GM12892 (cell line): ENCODE measurements at regions not wholly inside any gene's neighbourhood (a gene's known extent, or its start where the extent isn't known, plus 50 kb on each side); places are given as distances from the start of the nearest gene placed in this dataset.

Experiments used
- POLR2A ChIP-seq: IDR thresholded peaks from 2 replicates; pipeline ENCODE4 v1.6.1; 2011; ENCODE audit warnings: low read depth, low read length, control low read depth
- POLR2AphosphoS5 ChIP-seq: IDR thresholded peaks from 2 replicates; pipeline ENCODE4 v1.6.1; 2011; ENCODE audit warnings: low read depth, low read length, control low read depth
- TAF1 ChIP-seq: IDR thresholded peaks from 2 replicates; pipeline ENCODE4 v1.6.1; 2011; ENCODE audit warnings: low read depth, mild to moderate bottlenecking, control low read depth, low read length, borderline replicate concordance

DNA sequence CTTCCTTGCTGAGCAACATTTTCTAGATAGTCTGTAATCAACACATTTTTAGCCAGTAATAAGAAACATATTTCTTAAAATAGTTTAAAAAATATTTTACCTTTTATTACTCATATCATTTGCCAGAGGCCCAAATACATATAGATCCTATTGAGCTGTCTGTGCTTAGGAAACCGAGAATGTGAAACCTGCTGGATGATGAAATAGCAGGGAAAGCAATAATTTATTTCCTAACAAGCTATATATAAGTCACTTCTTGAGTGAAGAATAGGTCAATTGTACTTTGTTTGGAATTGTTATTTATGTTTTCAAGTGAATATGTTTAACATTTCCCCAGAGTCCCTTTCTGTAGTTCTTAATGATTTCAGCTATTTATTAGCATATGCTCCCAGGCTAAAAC, 339.9 kb upstream of the TMPRSS15 start:
- TF ChIP-seq POLR2AphosphoS5: no peak
- no peak for TF ChIP-seq TAF1
- TF ChIP-seq POLR2A: no peak
